Panc1 (cell line): ENCODE measurements at regions not wholly inside any gene's neighbourhood (a gene's known extent, or its start where the extent isn't known, plus 50 kb on each side); places are given as distances from the start of the nearest gene placed in this dataset.

Experiments
- ATAC-seq: fragments of 200-7000 bp; cut with Tn5 transposase; 2 replicates; pipeline ENCODE4 v1.9.1; 2020; ENCODE audit warnings: mild to moderate bottlenecking, moderate library complexity
- BruUV-seq: library from RNA; stranded (reverse); fragments of 400-500 nt; replicated peaks from 2 replicates; lab custom pipeline; 2021; lab: Mats Ljungman, UMichigan
- CTCF ChIA-PET: fragments of 300-600 bp; sonication (Branson Sonifier 250); formaldehyde crosslinking; loops from one replicate; lab custom pipeline; 2022; ENCODE audit warnings: antibody characterized with exemption; lab: Charles Lee
- POLR2A ChIA-PET: fragments of 300-600 bp; sonication (Branson Sonifier 250); formaldehyde crosslinking; loops from one replicate; lab custom pipeline; 2022; ENCODE audit warnings: antibody characterized with exemption; lab: Charles Lee
- DNase-seq: peaks from one replicate; pipeline ENCODE4 v3.0.0-alpha.2; 2010; ENCODE audit warnings: low read depth, low spot score
- H3K27ac ChIP-seq: 2 replicates; pipeline ENCODE4 v1.5.1; 2011; ENCODE audit warnings: mild to moderate bottlenecking, low read length, inconsistent platforms
- H3K27me3 ChIP-seq: fragments of 200-500 bp; sonication (Bioruptor generic); 2 replicates; pipeline ENCODE4 v1.6.0; 2014; ENCODE audit warnings: low read length, inconsistent platforms; ENCODE audit not compliant: control insufficient read depth, insufficient read depth
- H3K36me3 ChIP-seq: fragments of 200-500 bp; sonication (Bioruptor generic); 2 replicates; pipeline ENCODE4 v1.5.1; 2014; ENCODE audit warnings: inconsistent platforms, mild to moderate bottlenecking, low read length, moderate library complexity; ENCODE audit not compliant: control insufficient read depth, insufficient read depth
- H3K4me1 ChIP-seq: 2 replicates; pipeline ENCODE4 v1.5.1; 2011; ENCODE audit warnings: inconsistent platforms, mild to moderate bottlenecking, low read length, moderate library complexity; ENCODE audit not compliant: control insufficient read depth, insufficient read depth
- H3K4me3 ChIP-seq, 2 experiments: 2 replicates each; pipeline ENCODE4 v1.5.1; 2011 to 2012; ENCODE audit warnings: low read depth in 2 of 2, low read length in 2 of 2, mild to moderate bottlenecking in 2 of 2, inconsistent platforms in 1 of 2, moderate library complexity in 1 of 2
- H3K9me3 ChIP-seq: fragments of 200-500 bp; sonication (Bioruptor generic); 2 replicates; pipeline ENCODE4 v1.5.1; 2014; ENCODE audit warnings: low read depth, mild to moderate bottlenecking, inconsistent platforms, low read length, moderate library complexity; ENCODE audit not compliant: control insufficient read depth, insufficient read depth
- POLR2AphosphoS5 ChIP-seq: IDR thresholded peaks from 2 replicates; pipeline ENCODE4 v1.6.1; 2012; ENCODE audit warnings: mild to moderate bottlenecking, low read depth, low read length, moderate library complexity
- SIN3A ChIP-seq: IDR thresholded peaks from 2 replicates; pipeline ENCODE4 v1.6.1; 2012; ENCODE audit warnings: low read depth, mild to moderate bottlenecking, low read length, moderate library complexity, borderline replicate concordance; ENCODE audit not compliant: insufficient read depth
- TCF7L2 ChIP-seq: IDR thresholded peaks from 2 replicates; pipeline ENCODE4 v1.6.1; 2011; ENCODE audit warnings: mild to moderate bottlenecking, low read depth, low read length, inconsistent platforms
- in situ Hi-C: cut with HindIII; loops from 2 replicates; pipeline ENCODE4 v1.10.0; 2016; ENCODE audit warnings: low sequenced_read_pairs, low pct_unique_long_range_greater_than_20kb
- intact Hi-C: fragments of 100-400 bp; cut with micrococcal nuclease; formaldehyde crosslinking; loops from one replicate; pipeline ENCODE4 v1.10.0; 2022; ENCODE audit not compliant: unreplicated experiment
- TF ChIP-seq, protein P1 (sequence below): fragments of 450-650 bp; IDR thresholded peaks from 2 replicates; pipeline ENCODE4 v1.5.1; 2017; ENCODE audit warnings: mild to moderate bottlenecking
- TF ChIP-seq, protein P2 (sequence below), 2 experiments: IDR thresholded peaks; 2 replicates each; pipeline ENCODE4 v1.6.1; 2011 to 2012; ENCODE audit warnings: low read depth in 2 of 2, control low read depth in 1 of 2, low read length in 1 of 2, mild to moderate bottlenecking in 1 of 2, moderate library complexity in 1 of 2; ENCODE audit not compliant: insufficient read depth in 1 of 2

DNA sequence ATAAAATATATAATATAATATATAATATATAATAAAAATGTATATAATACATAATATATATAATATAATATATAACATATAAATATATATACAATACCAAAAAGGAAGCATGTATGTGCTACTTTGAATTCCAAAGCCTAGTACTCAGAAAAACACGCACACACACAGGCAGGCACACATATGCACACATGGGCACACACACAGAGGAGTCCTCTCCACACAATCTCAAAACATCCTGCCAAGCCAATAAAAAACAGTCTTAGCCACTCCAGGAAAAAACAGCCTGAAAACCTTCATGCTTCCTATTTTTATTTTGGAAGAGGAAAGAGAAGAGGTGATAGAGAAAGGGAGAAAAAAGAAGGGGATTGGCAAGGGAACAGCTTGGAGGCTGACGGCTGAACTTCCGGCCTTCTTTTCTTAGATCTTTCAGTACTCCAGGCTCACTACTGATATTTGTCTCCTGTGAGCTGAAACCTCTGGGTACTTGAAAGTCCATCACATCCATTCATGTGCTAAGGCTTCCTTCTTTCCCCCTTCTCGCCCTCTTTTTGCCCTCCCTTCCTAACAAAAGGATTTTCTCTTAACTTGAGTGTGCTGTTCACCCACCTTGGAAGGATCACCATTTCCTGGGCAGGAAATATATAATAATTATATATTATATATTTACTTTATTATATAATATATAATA is 394.2 kb downstream of the NUAK1 start:
- CTCF ChIA-PET: no interaction called here
- no peak for ATAC-seq
- BruUV-seq: no TSS peak

DNA sequence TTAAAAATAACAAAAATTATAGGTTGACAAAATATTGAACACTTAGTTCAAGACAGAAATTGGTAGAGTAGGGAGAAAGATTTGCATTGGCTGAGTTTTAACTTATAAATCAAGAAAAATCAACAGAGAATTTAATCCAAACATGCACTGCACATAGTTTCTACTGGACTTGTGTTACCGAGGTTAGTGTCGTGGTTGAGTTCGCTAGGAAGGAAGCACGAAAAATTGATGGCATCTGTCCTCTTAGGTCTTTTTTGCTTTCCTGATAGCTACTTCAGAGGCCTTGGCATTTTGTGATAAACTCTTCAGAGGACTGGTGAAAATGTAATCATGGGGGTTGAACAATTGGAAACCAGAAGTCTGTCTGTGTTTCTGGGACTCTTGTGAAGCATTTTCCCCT is 392.9 kb downstream of the NUAK1 start:
- Histone ChIP-seq H3K36me3 (no peaks in the 10 kb centered on the region), H3K27me3 (no peaks in the 10 kb centered on the region), H3K4me1 (no peaks in the 10 kb centered on the region), H3K27ac (no peak overlapping the region), H3K9me3 (no peaks in the 10 kb centered on the region), H3K4me3 (no peak overlapping the region)
- POLR2A ChIA-PET: no interaction called here
- ATAC-seq: no peak
- no peak for DNase-seq
- TF ChIP-seq TCF7L2: no peak
- no peak for TF ChIP-seq POLR2AphosphoS5
- TF ChIP-seq SIN3A: no peak
- TF ChIP-seq, protein P1, sequence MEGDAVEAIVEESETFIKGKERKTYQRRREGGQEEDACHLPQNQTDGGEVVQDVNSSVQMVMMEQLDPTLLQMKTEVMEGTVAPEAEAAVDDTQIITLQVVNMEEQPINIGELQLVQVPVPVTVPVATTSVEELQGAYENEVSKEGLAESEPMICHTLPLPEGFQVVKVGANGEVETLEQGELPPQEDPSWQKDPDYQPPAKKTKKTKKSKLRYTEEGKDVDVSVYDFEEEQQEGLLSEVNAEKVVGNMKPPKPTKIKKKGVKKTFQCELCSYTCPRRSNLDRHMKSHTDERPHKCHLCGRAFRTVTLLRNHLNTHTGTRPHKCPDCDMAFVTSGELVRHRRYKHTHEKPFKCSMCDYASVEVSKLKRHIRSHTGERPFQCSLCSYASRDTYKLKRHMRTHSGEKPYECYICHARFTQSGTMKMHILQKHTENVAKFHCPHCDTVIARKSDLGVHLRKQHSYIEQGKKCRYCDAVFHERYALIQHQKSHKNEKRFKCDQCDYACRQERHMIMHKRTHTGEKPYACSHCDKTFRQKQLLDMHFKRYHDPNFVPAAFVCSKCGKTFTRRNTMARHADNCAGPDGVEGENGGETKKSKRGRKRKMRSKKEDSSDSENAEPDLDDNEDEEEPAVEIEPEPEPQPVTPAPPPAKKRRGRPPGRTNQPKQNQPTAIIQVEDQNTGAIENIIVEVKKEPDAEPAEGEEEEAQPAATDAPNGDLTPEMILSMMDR: no peak
- TF ChIP-seq, protein P2, sequence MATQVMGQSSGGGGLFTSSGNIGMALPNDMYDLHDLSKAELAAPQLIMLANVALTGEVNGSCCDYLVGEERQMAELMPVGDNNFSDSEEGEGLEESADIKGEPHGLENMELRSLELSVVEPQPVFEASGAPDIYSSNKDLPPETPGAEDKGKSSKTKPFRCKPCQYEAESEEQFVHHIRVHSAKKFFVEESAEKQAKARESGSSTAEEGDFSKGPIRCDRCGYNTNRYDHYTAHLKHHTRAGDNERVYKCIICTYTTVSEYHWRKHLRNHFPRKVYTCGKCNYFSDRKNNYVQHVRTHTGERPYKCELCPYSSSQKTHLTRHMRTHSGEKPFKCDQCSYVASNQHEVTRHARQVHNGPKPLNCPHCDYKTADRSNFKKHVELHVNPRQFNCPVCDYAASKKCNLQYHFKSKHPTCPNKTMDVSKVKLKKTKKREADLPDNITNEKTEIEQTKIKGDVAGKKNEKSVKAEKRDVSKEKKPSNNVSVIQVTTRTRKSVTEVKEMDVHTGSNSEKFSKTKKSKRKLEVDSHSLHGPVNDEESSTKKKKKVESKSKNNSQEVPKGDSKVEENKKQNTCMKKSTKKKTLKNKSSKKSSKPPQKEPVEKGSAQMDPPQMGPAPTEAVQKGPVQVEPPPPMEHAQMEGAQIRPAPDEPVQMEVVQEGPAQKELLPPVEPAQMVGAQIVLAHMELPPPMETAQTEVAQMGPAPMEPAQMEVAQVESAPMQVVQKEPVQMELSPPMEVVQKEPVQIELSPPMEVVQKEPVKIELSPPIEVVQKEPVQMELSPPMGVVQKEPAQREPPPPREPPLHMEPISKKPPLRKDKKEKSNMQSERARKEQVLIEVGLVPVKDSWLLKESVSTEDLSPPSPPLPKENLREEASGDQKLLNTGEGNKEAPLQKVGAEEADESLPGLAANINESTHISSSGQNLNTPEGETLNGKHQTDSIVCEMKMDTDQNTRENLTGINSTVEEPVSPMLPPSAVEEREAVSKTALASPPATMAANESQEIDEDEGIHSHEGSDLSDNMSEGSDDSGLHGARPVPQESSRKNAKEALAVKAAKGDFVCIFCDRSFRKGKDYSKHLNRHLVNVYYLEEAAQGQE (IDR thresholded peaks at IDR 0.05; ENCODE audit: insufficient read depth in 1 of 2, low read depth in 2 of 2, low read length in 1 of 2): no peak
- in situ Hi-C loops: no loop called here
- CTCF ChIA-PET: no interaction called here
- intact Hi-C loops: no loop called here
- BruUV-seq: no TSS peak

More for the DNA sequence above, 394.2 kb downstream of the NUAK1 start:
- Histone ChIP-seq H3K4me3 (no peak overlapping the region), H3K9me3 (no peaks in the 10 kb centered on the region), H3K27ac (no peak overlapping the region), H3K36me3 (no peaks in the 10 kb centered on the region), H3K27me3 (no peaks in the 10 kb centered on the region), H3K4me1 (no peaks in the 10 kb centered on the region)
- TF ChIP-seq POLR2AphosphoS5 (no peak), SIN3A (no peak), TCF7L2 (no peak)
- TF ChIP-seq, protein P2 (IDR thresholded peaks at IDR 0.05; ENCODE audit: insufficient read depth in 1 of 2, low read depth in 2 of 2, low read length in 1 of 2): no peak
- TF ChIP-seq, protein P1: no peak
- no peak for DNase-seq
- intact Hi-C loops: no loop called here
- in situ Hi-C loops: no loop called here
- POLR2A ChIA-PET: no interaction called here
